ENCODE measurements at regions not wholly inside any gene's neighbourhood (a gene's known extent, or its start where the extent isn't known, plus 50 kb on each side); places are given as distances from the start of the nearest gene placed in this dataset.

GRCh38 chr1:42004860-42005259 lies 86.1 kb upstream of the HIVEP3 start:
- no peak for TF ChIP-seq POLR2AphosphoS5 (IDR thresholded peaks at IDR 0.05; ENCODE audit: control insufficient read depth, insufficient read depth, low read depth, low read length)
- no peak for TF ChIP-seq ARNT (IDR thresholded peaks at IDR 0.05)
- TF ChIP-seq, protein P1, sequence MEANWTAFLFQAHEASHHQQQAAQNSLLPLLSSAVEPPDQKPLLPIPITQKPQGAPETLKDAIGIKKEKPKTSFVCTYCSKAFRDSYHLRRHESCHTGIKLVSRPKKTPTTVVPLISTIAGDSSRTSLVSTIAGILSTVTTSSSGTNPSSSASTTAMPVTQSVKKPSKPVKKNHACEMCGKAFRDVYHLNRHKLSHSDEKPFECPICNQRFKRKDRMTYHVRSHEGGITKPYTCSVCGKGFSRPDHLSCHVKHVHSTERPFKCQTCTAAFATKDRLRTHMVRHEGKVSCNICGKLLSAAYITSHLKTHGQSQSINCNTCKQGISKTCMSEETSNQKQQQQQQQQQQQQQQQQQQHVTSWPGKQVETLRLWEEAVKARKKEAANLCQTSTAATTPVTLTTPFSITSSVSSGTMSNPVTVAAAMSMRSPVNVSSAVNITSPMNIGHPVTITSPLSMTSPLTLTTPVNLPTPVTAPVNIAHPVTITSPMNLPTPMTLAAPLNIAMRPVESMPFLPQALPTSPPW (CRISPR knock-in tag; IDR thresholded peaks at IDR 0.05), result no peak
- no peak for TF ChIP-seq ELK1 (CRISPR knock-in tag; IDR thresholded peaks at IDR 0.05)
- TF ChIP-seq, protein P2, sequence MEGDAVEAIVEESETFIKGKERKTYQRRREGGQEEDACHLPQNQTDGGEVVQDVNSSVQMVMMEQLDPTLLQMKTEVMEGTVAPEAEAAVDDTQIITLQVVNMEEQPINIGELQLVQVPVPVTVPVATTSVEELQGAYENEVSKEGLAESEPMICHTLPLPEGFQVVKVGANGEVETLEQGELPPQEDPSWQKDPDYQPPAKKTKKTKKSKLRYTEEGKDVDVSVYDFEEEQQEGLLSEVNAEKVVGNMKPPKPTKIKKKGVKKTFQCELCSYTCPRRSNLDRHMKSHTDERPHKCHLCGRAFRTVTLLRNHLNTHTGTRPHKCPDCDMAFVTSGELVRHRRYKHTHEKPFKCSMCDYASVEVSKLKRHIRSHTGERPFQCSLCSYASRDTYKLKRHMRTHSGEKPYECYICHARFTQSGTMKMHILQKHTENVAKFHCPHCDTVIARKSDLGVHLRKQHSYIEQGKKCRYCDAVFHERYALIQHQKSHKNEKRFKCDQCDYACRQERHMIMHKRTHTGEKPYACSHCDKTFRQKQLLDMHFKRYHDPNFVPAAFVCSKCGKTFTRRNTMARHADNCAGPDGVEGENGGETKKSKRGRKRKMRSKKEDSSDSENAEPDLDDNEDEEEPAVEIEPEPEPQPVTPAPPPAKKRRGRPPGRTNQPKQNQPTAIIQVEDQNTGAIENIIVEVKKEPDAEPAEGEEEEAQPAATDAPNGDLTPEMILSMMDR (IDR thresholded peaks at IDR 0.05 in 2 of 3, conservative IDR thresholded peaks at IDR 0.05 in 1 of 3; ENCODE audit: insufficient read depth in 2 of 3, low read depth in 1 of 3, low read length in 3 of 3), result no peak
- TF ChIP-seq CUX1 (CRISPR knock-in tag; IDR thresholded peaks at IDR 0.05), result no peak
